Gastroesophageal sphincter (tissue), 3 donors: ENCODE measurements at regions not wholly inside any gene's neighbourhood (a gene's known extent, or its start where the extent isn't known, plus 50 kb on each side); places are given as distances from the start of the nearest gene placed in this dataset.

Experiments used
- EP300 ChIP-seq: sonication (generic); formaldehyde crosslinking; IDR thresholded peaks from one replicate; pipeline ENCODE4 v1.6.1; 2017; ENCODE audit warnings: antibody characterized with exemption, mild to moderate bottlenecking
- POLR2A ChIP-seq, 2 donors: fragments of 450-650 bp; IDR thresholded peaks; one replicate each; pipeline ENCODE4 v1.6.1; 2017; ENCODE audit warnings: antibody characterized with exemption in 2 of 2, mild to moderate bottlenecking in 2 of 2, moderate library complexity in 1 of 2
- POLR2AphosphoS5 ChIP-seq: sonication (generic); formaldehyde crosslinking; IDR thresholded peaks from one replicate; pipeline ENCODE4 v1.6.1; 2017; ENCODE audit warnings: antibody characterized with exemption
- TF ChIP-seq, protein P1 (sequence below), 4 experiments: fragments of 200-600 bp in 2 of 4; fragments of 450-650 bp in 2 of 4; sonication (generic) in 1 of 4; IDR thresholded peaks; one replicate each; pipeline ENCODE4 v1.5.1; 2017 to 2019; ENCODE audit warnings: antibody characterized with exemption in 4 of 4, mild to moderate bottlenecking in 2 of 4, moderate library complexity in 2 of 4

DNA sequence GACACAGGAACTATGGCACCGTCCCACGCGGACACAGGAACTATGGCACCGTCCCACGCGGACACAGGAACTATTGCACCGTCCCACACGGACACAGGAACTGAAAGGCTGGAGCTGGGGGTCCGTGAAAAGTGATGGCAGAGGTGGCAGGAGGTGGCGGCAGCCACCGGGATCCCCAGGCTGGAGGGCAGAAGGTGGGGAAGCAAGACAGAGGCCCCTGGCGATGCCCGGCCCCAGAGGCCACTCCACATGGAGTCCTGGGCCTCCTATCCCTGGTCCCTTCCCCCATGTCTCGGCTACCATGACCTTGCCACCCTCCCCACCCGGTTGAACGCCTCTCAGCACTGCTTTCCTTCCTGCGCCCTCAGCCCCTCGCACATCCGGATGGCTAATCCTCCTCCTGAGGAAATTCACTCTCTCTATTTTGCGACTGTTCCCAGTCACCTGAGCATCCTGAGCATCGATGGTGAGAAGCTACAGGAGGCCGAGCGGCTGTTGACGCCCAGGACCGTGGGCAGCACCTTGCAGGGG, 181.4 kb downstream of the TMEM18 start:
- no peak for TF ChIP-seq POLR2A (IDR thresholded peaks at IDR 0.05)
- TF ChIP-seq POLR2AphosphoS5: no peak
- TF ChIP-seq, protein P1, sequence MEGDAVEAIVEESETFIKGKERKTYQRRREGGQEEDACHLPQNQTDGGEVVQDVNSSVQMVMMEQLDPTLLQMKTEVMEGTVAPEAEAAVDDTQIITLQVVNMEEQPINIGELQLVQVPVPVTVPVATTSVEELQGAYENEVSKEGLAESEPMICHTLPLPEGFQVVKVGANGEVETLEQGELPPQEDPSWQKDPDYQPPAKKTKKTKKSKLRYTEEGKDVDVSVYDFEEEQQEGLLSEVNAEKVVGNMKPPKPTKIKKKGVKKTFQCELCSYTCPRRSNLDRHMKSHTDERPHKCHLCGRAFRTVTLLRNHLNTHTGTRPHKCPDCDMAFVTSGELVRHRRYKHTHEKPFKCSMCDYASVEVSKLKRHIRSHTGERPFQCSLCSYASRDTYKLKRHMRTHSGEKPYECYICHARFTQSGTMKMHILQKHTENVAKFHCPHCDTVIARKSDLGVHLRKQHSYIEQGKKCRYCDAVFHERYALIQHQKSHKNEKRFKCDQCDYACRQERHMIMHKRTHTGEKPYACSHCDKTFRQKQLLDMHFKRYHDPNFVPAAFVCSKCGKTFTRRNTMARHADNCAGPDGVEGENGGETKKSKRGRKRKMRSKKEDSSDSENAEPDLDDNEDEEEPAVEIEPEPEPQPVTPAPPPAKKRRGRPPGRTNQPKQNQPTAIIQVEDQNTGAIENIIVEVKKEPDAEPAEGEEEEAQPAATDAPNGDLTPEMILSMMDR (IDR thresholded peaks at IDR 0.05): no peak
- TF ChIP-seq EP300: no peak
